Body of pancreas (tissue), 4 donors: ENCODE measurements at regions not wholly inside any gene's neighbourhood (a gene's known extent, or its start where the extent isn't known, plus 50 kb on each side); places are given as distances from the start of the nearest gene placed in this dataset.

Experiments
- POLR2A ChIP-seq, 3 donors: fragments of 450-650 bp; IDR thresholded peaks; one replicate each; pipeline ENCODE4 v1.6.1; 2016; ENCODE audit warnings: antibody characterized with exemption in 3 of 3, mild to moderate bottlenecking in 2 of 3
- TF ChIP-seq, protein P1 (sequence below), 7 experiments: fragments of 450-650 bp in 4 of 7; fragments of 200-600 bp in 3 of 7; sonication (generic) in 3 of 7; IDR thresholded peaks; one replicate each; pipeline ENCODE4 v1.5.1; 2016 to 2019; ENCODE audit warnings: antibody characterized with exemption in 7 of 7

- TF ChIP-seq, protein P1, sequence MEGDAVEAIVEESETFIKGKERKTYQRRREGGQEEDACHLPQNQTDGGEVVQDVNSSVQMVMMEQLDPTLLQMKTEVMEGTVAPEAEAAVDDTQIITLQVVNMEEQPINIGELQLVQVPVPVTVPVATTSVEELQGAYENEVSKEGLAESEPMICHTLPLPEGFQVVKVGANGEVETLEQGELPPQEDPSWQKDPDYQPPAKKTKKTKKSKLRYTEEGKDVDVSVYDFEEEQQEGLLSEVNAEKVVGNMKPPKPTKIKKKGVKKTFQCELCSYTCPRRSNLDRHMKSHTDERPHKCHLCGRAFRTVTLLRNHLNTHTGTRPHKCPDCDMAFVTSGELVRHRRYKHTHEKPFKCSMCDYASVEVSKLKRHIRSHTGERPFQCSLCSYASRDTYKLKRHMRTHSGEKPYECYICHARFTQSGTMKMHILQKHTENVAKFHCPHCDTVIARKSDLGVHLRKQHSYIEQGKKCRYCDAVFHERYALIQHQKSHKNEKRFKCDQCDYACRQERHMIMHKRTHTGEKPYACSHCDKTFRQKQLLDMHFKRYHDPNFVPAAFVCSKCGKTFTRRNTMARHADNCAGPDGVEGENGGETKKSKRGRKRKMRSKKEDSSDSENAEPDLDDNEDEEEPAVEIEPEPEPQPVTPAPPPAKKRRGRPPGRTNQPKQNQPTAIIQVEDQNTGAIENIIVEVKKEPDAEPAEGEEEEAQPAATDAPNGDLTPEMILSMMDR (IDR thresholded peaks at IDR 0.05): no peak
- no peak for TF ChIP-seq POLR2A (IDR thresholded peaks at IDR 0.05)
Observed at GRCh38 chrX:6383917-6384316, 151.0 kb downstream of the VCX3A start.
